ENCODE measurements at regions not wholly inside any gene's neighbourhood (a gene's known extent, or its start where the extent isn't known, plus 50 kb on each side); places are given as distances from the start of the nearest gene placed in this dataset.

GRCh38 chr14:35965400-35965799, 139.3 kb downstream of the BRMS1L start:
- Histone ChIP-seq H3K4me3 (ENCODE audit: low read length) (no peak overlapping the region), H3K36me3 (ENCODE audit: control insufficient read depth in 2 of 3, insufficient read depth in 3 of 3, low read length in 3 of 3) (no peaks in the 10 kb centered on the region), H3K4me1 (ENCODE audit: control insufficient read depth in 2 of 2, insufficient read depth in 2 of 2, low read length in 2 of 2) (no peaks in the 10 kb centered on the region), H3K9me3 (ENCODE audit: control insufficient read depth in 2 of 3, low read length in 3 of 3) (no peaks in the 10 kb centered on the region), H3K27me3 (ENCODE audit: control insufficient read depth in 2 of 2, insufficient read depth in 2 of 2, low read length in 2 of 2) (no peaks in the 10 kb centered on the region), H3K27ac (ENCODE audit: low read depth, low read length) (no peak overlapping the region)
- no peak for ATAC-seq
- Mint-ChIP-seq H3K27me3 (peaks cover 0 to 8% (median 5%) of the 10 kb centered on the region in 5 donors), H3K4me1 (no peaks in the 10 kb centered on the region), H3K36me3 (no peaks in the 10 kb centered on the region), H3K4me3 (no peak overlapping the region), H3K9me3 (peaks cover 0 to 3% (median 0%) of the 10 kb centered on the region in 11 donors), H3K27ac (no peak overlapping the region)
- CTCF ChIA-PET: no interaction called here
- no peak for DNase-seq
- intact Hi-C loops (cut with micrococcal nuclease): no loop called here
- POLR2A ChIA-PET: no interaction called here

- Histone ChIP-seq H3K27ac (ENCODE audit: low read depth, low read length) (no peak overlapping the region), H3K4me3 (ENCODE audit: low read length) (no peak overlapping the region), H3K27me3 (ENCODE audit: control insufficient read depth in 2 of 2, insufficient read depth in 2 of 2, low read length in 2 of 2) (no peaks in the 10 kb centered on the region), H3K4me1 (ENCODE audit: control insufficient read depth in 2 of 2, insufficient read depth in 2 of 2, low read length in 2 of 2) (no peaks in the 10 kb centered on the region), H3K9me3 (ENCODE audit: control insufficient read depth in 2 of 3, low read length in 3 of 3) (no peaks in the 10 kb centered on the region), H3K36me3 (ENCODE audit: control insufficient read depth in 2 of 3, insufficient read depth in 3 of 3, low read length in 3 of 3) (no peaks in the 10 kb centered on the region)
- POLR2A ChIA-PET: no interaction called here
- DNase-seq (no peak), ATAC-seq (no peak)
- no peaks in the 10 kb centered on the region for H3K4me1 Mint-ChIP-seq
- H3K36me3 Mint-ChIP-seq: no peaks in the 10 kb centered on the region
- no peak overlapping the region for H3K4me3 Mint-ChIP-seq
- H3K27me3 Mint-ChIP-seq: peaks cover 0 to 8% (median 2%) of the 10 kb centered on the region in 5 donors
- CTCF ChIA-PET: no interaction called here
- H3K9me3 Mint-ChIP-seq: peaks cover 0 to 3% (median 0%) of the 10 kb centered on the region in 11 donors
- intact Hi-C loops (cut with micrococcal nuclease): no loop called here
- no peak overlapping the region for H3K27ac Mint-ChIP-seq
These were observed 138.7 kb downstream of the BRMS1L start for GRCh38 chr14:35964697-35965286.

DNA sequence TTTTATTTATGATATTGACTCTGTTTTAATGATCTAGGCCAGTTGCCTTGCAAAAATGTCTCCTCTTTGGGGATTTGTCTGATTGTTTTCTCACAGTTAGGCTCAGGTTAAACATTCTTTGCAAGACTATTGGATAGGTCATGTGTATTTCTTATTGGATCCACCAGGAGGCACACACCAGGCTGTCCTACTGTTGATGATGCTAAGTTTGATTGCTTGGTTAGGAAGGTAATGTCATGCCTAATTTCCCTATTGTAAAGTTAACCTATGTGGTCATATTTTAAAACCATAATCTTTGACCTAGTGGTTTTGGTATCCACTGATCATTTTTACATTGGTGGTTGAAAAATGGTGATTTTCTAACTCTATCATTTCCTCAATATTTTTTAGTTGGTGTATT, 137.1 kb downstream of the BRMS1L start:
- CTCF ChIA-PET: no interaction called here
- intact Hi-C loops (cut with micrococcal nuclease): no loop called here

DNA sequence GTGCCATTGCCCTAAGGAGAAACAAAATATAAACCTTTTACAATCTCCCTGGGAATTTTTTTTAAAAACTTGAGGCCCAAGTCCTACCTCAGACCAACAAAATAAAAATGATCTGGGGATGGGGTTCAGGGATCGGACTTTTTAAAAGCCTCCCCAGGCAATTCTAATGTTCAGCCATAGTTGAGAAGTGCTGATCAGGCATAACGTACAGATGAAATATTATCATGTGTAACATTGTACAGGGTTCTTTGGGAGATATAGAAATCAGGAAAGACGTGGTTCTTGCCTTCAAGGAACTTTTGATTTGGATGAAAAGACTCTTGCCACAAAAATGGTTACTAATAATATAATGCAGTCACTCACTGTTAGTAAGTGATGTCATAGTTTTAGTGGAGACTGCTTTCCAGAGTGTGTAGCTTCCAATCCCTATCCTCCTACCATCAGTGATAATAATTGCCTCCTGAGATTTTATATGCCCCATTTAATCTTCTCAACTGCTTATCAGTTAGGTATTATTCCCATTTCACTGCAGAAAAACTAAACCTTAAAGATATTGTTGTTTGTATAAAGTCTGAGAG, 135.6 kb downstream of the BRMS1L start:
- H3K36me3 Mint-ChIP-seq: no peaks in the 10 kb centered on the region
- peaks cover 0 to 4% (median 0%) of the 10 kb centered on the region in 5 donors for H3K27me3 Mint-ChIP-seq
- H3K4me1 Mint-ChIP-seq: no peaks in the 10 kb centered on the region
- DNase-seq (no peak), ATAC-seq (no peak)
- intact Hi-C loops (cut with micrococcal nuclease): no loop called here
- no peak overlapping the region for H3K27ac ChIP-seq (ENCODE audit: low read depth, low read length)
- POLR2A ChIA-PET: no interaction called here
- no peaks in the 10 kb centered on the region for H3K27me3 ChIP-seq (ENCODE audit: control insufficient read depth in 2 of 2, insufficient read depth in 2 of 2, low read length in 2 of 2)
- CTCF ChIA-PET: no interaction called here
- no peak overlapping the region for H3K4me3 Mint-ChIP-seq
- no peaks in the 10 kb centered on the region for H3K36me3 ChIP-seq (ENCODE audit: control insufficient read depth in 2 of 3, insufficient read depth in 3 of 3, low read length in 3 of 3)
- no peaks in the 10 kb centered on the region for H3K9me3 ChIP-seq (ENCODE audit: control insufficient read depth in 2 of 3, low read length in 3 of 3)
- no peak overlapping the region for H3K4me3 ChIP-seq (ENCODE audit: low read length)
- no peaks in the 10 kb centered on the region for H3K9me3 Mint-ChIP-seq
- H3K27ac Mint-ChIP-seq: no peak overlapping the region
- H3K4me1 ChIP-seq (ENCODE audit: control insufficient read depth in 2 of 2, insufficient read depth in 2 of 2, low read length in 2 of 2): no peaks in the 10 kb centered on the region

More for the DNA sequence above, 137.1 kb downstream of the BRMS1L start:
- H3K9me3 ChIP-seq (ENCODE audit: control insufficient read depth in 2 of 3, low read length in 3 of 3): no peaks in the 10 kb centered on the region
- Mint-ChIP-seq H3K4me3 (no peak overlapping the region), H3K9me3 (peaks cover 0 to 3% (median 0%) of the 10 kb centered on the region in 11 donors), H3K27me3 (no peaks in the 10 kb centered on the region), H3K36me3 (no peaks in the 10 kb centered on the region), H3K4me1 (no peaks in the 10 kb centered on the region), H3K27ac (no peak overlapping the region)
- ATAC-seq: no peak
- H3K36me3 ChIP-seq (ENCODE audit: control insufficient read depth in 2 of 3, insufficient read depth in 3 of 3, low read length in 3 of 3): no peaks in the 10 kb centered on the region
- H3K4me1 ChIP-seq (ENCODE audit: control insufficient read depth in 2 of 2, insufficient read depth in 2 of 2, low read length in 2 of 2): no peaks in the 10 kb centered on the region
- no peak for DNase-seq
- H3K27me3 ChIP-seq (ENCODE audit: control insufficient read depth in 2 of 2, insufficient read depth in 2 of 2, low read length in 2 of 2): no peaks in the 10 kb centered on the region
- H3K27ac ChIP-seq (ENCODE audit: low read depth, low read length): no peak overlapping the region
- H3K4me3 ChIP-seq (ENCODE audit: low read length): no peak overlapping the region
- POLR2A ChIA-PET: no interaction called here

DNA sequence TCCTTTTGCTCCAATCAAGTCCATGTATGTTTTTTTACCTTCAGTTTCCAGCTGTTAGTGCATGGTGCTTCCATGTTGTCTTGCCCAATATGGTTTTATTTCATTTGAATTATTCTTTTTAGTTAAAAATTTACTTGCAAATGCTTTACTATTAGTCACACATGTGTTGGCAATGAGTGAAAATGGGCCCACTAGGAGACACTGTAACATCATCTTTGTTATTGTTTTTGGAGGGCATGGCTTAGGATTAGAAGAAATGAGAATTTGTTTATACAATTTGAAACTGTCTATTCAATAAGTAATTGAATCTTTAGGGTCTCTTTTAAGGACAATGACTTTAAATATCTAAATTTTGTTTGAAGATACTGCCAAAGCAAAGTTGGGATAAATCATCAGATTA, 133.7 kb downstream of the BRMS1L start:
- intact Hi-C loops (cut with micrococcal nuclease): no loop called here
- no peaks in the 10 kb centered on the region for H3K9me3 Mint-ChIP-seq
- Histone ChIP-seq H3K36me3 (ENCODE audit: control insufficient read depth in 2 of 3, insufficient read depth in 3 of 3, low read length in 3 of 3) (no peaks in the 10 kb centered on the region), H3K27ac (ENCODE audit: low read depth, low read length) (no peak overlapping the region), H3K27me3 (ENCODE audit: control insufficient read depth in 2 of 2, insufficient read depth in 2 of 2, low read length in 2 of 2) (no peaks in the 10 kb centered on the region), H3K9me3 (ENCODE audit: control insufficient read depth in 2 of 3, low read length in 3 of 3) (no peaks in the 10 kb centered on the region), H3K4me3 (ENCODE audit: low read length) (no peak overlapping the region), H3K4me1 (ENCODE audit: control insufficient read depth in 2 of 2, insufficient read depth in 2 of 2, low read length in 2 of 2) (no peaks in the 10 kb centered on the region)
- CTCF ChIA-PET: no interaction called here
- H3K4me3 Mint-ChIP-seq: no peak overlapping the region
- ATAC-seq: no peak
- POLR2A ChIA-PET: no interaction called here
- no peak for DNase-seq
- H3K27ac Mint-ChIP-seq: no peak overlapping the region
- H3K27me3 Mint-ChIP-seq: peaks cover 0 to 7% (median 0%) of the 10 kb centered on the region in 5 donors
- H3K36me3 Mint-ChIP-seq: no peaks in the 10 kb centered on the region
- no peaks in the 10 kb centered on the region for H3K4me1 Mint-ChIP-seq

DNA sequence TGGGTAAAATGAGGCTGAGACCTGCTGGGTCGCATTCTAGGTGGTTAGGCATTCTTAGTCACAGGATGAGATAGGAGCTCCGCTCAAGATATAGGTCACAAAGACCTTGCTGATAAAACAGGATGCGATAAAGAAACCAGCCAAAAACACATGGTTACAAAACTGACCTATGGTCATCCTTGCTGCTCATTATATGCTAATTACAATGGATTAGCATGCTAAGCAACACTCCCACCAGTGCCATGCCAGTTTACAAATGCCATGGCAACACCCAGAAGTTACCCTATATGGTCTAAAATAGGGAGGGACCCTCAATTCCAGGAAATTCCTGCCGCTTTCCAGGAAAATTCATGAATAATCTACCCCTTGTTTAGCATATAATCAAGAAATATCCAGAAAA, 132.4 kb downstream of the BRMS1L start:
- H3K27me3 Mint-ChIP-seq: peaks cover 0 to 7% (median 0%) of the 10 kb centered on the region in 5 donors
- no peaks in the 10 kb centered on the region for H3K9me3 ChIP-seq (ENCODE audit: control insufficient read depth in 2 of 3, low read length in 3 of 3)
- H3K27ac ChIP-seq (ENCODE audit: low read depth, low read length): no peak overlapping the region
- H3K4me3 ChIP-seq (ENCODE audit: low read length): no peak overlapping the region
- no peaks in the 10 kb centered on the region for H3K9me3 Mint-ChIP-seq
- POLR2A ChIA-PET: no interaction called here
- H3K4me1 Mint-ChIP-seq: no peaks in the 10 kb centered on the region
- no peak overlapping the region for H3K4me3 Mint-ChIP-seq
- no peak for ATAC-seq
- H3K36me3 Mint-ChIP-seq: no peaks in the 10 kb centered on the region
- no peaks in the 10 kb centered on the region for H3K27me3 ChIP-seq (ENCODE audit: control insufficient read depth in 2 of 2, insufficient read depth in 2 of 2, low read length in 2 of 2)
- intact Hi-C loops (cut with micrococcal nuclease): no loop called here
- H3K4me1 ChIP-seq (ENCODE audit: control insufficient read depth in 2 of 2, insufficient read depth in 2 of 2, low read length in 2 of 2): no peaks in the 10 kb centered on the region
- no peak for DNase-seq
- CTCF ChIA-PET: no interaction called here
- H3K27ac Mint-ChIP-seq: no peak overlapping the region
- no peaks in the 10 kb centered on the region for H3K36me3 ChIP-seq (ENCODE audit: control insufficient read depth in 2 of 3, insufficient read depth in 3 of 3, low read length in 3 of 3)

- intact Hi-C loops (cut with micrococcal nuclease): no loop called here
- no peak for DNase-seq
- Mint-ChIP-seq H3K4me3 (no peak overlapping the region), H3K27me3 (peaks cover 0 to 16% (median 0%) of the 10 kb centered on the region in 5 donors), H3K36me3 (no peaks in the 10 kb centered on the region), H3K4me1 (no peaks in the 10 kb centered on the region), H3K9me3 (no peaks in the 10 kb centered on the region), H3K27ac (no peak overlapping the region)
- ChIA-PET CTCF (no interaction called here), POLR2A (no interaction called here)
- Histone ChIP-seq H3K4me1 (ENCODE audit: control insufficient read depth in 2 of 2, insufficient read depth in 2 of 2, low read length in 2 of 2) (no peaks in the 10 kb centered on the region), H3K36me3 (ENCODE audit: control insufficient read depth in 2 of 3, insufficient read depth in 3 of 3, low read length in 3 of 3) (no peaks in the 10 kb centered on the region), H3K4me3 (ENCODE audit: low read length) (no peak overlapping the region), H3K9me3 (ENCODE audit: control insufficient read depth in 2 of 3, low read length in 3 of 3) (no peaks in the 10 kb centered on the region), H3K27me3 (ENCODE audit: control insufficient read depth in 2 of 2, insufficient read depth in 2 of 2, low read length in 2 of 2) (no peaks in the 10 kb centered on the region), H3K27ac (ENCODE audit: low read depth, low read length) (no peak overlapping the region)
- no peak for ATAC-seq
These were observed 130.4 kb downstream of the BRMS1L start for GRCh38 chr14:35956376-35957085.

Measured in naive thymus-derived CD4-positive, alpha-beta T cell (primary cell).